ENCODE measurements at regions not wholly inside any gene's neighbourhood (a gene's known extent, or its start where the extent isn't known, plus 50 kb on each side); places are given as distances from the start of the nearest gene placed in this dataset.

DNA sequence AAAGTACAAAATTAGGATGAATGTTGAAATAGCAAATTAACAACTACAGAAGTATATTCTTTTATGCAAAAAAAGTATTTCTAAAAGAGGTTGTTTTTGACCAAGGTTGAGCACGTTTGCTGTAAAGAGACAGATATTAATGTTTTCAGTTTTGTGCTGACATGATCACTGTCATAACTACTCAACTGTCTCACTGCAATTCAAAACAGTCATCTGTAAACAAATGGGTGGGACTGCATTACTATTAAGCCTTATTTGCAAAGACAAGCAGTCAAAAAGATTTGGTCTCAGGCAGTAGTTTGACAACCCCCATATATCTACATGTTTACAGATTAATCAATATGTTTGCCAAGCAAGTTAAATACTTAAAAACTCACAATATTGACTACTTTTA is 109.1 kb upstream of the ZNF385D start:
- intact Hi-C loops (cut with micrococcal nuclease) = no loop called here
- no peak for FAIRE-seq

GRCh38 chr3:21860657-21861056 is 109.6 kb upstream of the ZNF385D start:
- no peak overlapping the region for H3K9ac ChIP-seq (ENCODE audit: insufficient read depth in 1 of 2, low read depth in 2 of 2, low read length in 2 of 2)
- DNase-seq (ENCODE audit: extremely low read depth in 1 of 4, low spot score in 3 of 4) (no peak), FAIRE-seq (no peak), ATAC-seq (no peak)
- H3K4me2 ChIP-seq (ENCODE audit: insufficient read depth, low read length) = no peak overlapping the region
- H4K20me1 ChIP-seq (replicated peaks; ENCODE audit: control insufficient read depth, insufficient read depth, low read length) = no peaks in the 10 kb centered on the region
- in situ Hi-C loops (cut with MboI) (no loop called here), intact Hi-C loops (cut with micrococcal nuclease) (no loop called here)
- no peaks in the 10 kb centered on the region for H3K9me1 ChIP-seq (ENCODE audit: control insufficient read depth, insufficient read depth, low read length)
- no peak overlapping the region for H3K27ac ChIP-seq (ENCODE audit: extremely low read depth, low read depth, low read length)
- CTCF ChIA-PET (ENCODE audit: low intra/inter-chr PET ratio) = no interaction called here
- no peaks in the 10 kb centered on the region for H3K9me3 ChIP-seq (replicated peaks; ENCODE audit: control insufficient read depth, insufficient read depth, low read depth, low read length)
- no peaks in the 10 kb centered on the region for H3K27me3 ChIP-seq (ENCODE audit: control insufficient read depth in 2 of 2, insufficient read depth in 2 of 2, low read length in 2 of 2)
- POLR2A ChIA-PET = no interaction called here
- WGBS (ENCODE audit: insufficient coverage, low coverage, missing lambda C conversion rate) = 0% methylated on average over 1 of the region's 1 CpG
- no peaks in the 10 kb centered on the region for H3K4me1 ChIP-seq (replicated peaks in 1 of 2; ENCODE audit: control insufficient read depth in 2 of 2, insufficient read depth in 2 of 2, low read length in 2 of 2)
- BruUV-seq (replicated peaks) = no TSS peak
- no peaks in the 10 kb centered on the region for H3K79me2 ChIP-seq (ENCODE audit: control insufficient read depth, insufficient read depth, low read length)
- TF ChIP-seq ZFP1 (CRISPR knock-in tag; IDR thresholded peaks at IDR 0.05) (no peak), RBM39 (optimal IDR thresholded peaks at IDR 0.05; ENCODE audit: low read depth, low read length) (no peak), BRF2 (IDR thresholded peaks at IDR 0.05; ENCODE audit: borderline replicate concordance, insufficient read depth, insufficient read length) (no peak), HDGF (IDR thresholded peaks at IDR 0.05) (no peak), MEIS2 (IDR thresholded peaks at IDR 0.05; ENCODE audit: partially characterized antibody) (no peak)
- TF ChIP-seq, protein P1, sequence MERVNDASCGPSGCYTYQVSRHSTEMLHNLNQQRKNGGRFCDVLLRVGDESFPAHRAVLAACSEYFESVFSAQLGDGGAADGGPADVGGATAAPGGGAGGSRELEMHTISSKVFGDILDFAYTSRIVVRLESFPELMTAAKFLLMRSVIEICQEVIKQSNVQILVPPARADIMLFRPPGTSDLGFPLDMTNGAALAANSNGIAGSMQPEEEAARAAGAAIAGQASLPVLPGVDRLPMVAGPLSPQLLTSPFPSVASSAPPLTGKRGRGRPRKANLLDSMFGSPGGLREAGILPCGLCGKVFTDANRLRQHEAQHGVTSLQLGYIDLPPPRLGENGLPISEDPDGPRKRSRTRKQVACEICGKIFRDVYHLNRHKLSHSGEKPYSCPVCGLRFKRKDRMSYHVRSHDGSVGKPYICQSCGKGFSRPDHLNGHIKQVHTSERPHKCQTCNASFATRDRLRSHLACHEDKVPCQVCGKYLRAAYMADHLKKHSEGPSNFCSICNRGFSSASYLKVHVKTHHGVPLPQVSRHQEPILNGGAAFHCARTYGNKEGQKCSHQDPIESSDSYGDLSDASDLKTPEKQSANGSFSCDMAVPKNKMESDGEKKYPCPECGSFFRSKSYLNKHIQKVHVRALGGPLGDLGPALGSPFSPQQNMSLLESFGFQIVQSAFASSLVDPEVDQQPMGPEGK (CRISPR knock-in tag; IDR thresholded peaks at IDR 0.05; ENCODE audit: borderline replicate concordance) = no peak
- H3K36me3 ChIP-seq (ENCODE audit: control insufficient read depth, insufficient read depth, low read length) = no peaks in the 10 kb centered on the region
- H2AFZ ChIP-seq (ENCODE audit: low read depth, low read length) = no peak overlapping the region
- no peak overlapping the region for H3K4me3 ChIP-seq

More for the DNA sequence above, 109.1 kb upstream of the ZNF385D start:
- Histone ChIP-seq H3K36me3 (ENCODE audit: control insufficient read depth, insufficient read depth, low read length) (no peaks in the 10 kb centered on the region), H3K4me3 (no peak overlapping the region), H3K9me3 (replicated peaks; ENCODE audit: control insufficient read depth, insufficient read depth, low read depth, low read length) (no peaks in the 10 kb centered on the region), H3K9ac (ENCODE audit: insufficient read depth in 1 of 2, low read depth in 2 of 2, low read length in 2 of 2) (no peak overlapping the region), H3K27me3 (ENCODE audit: control insufficient read depth in 2 of 2, insufficient read depth in 2 of 2, low read length in 2 of 2) (no peaks in the 10 kb centered on the region), H3K27ac (ENCODE audit: extremely low read depth, low read depth, low read length) (no peak overlapping the region), H2AFZ (ENCODE audit: low read depth, low read length) (no peak overlapping the region), H3K4me1 (replicated peaks in 1 of 2; ENCODE audit: control insufficient read depth in 2 of 2, insufficient read depth in 2 of 2, low read length in 2 of 2) (no peaks in the 10 kb centered on the region), H3K9me1 (ENCODE audit: control insufficient read depth, insufficient read depth, low read length) (no peaks in the 10 kb centered on the region), H4K20me1 (replicated peaks; ENCODE audit: control insufficient read depth, insufficient read depth, low read length) (no peaks in the 10 kb centered on the region), H3K4me2 (ENCODE audit: insufficient read depth, low read length) (no peak overlapping the region), H3K79me2 (ENCODE audit: control insufficient read depth, insufficient read depth, low read length) (no peaks in the 10 kb centered on the region)
- ChIA-PET CTCF (ENCODE audit: low intra/inter-chr PET ratio) (no interaction called here), POLR2A (no interaction called here)
- in situ Hi-C loops (cut with MboI) = no loop called here
- WGBS (ENCODE audit: insufficient coverage, low coverage, missing lambda C conversion rate) = 7% methylated on average over 1 of the region's 1 CpG
- BruUV-seq (replicated peaks) = no TSS peak
- no peak for ATAC-seq
- no peak for TF ChIP-seq ETV6 (IDR thresholded peaks at IDR 0.05; ENCODE audit: borderline replicate concordance in 1 of 2, low read depth in 2 of 2, low read length in 1 of 2)
- no peak for TF ChIP-seq ETV6 (CRISPR knock-in tag; IDR thresholded peaks at IDR 0.05; ENCODE audit: borderline replicate concordance)
- TF ChIP-seq CREBBP (IDR thresholded peaks at IDR 0.05; ENCODE audit: low read depth, low read length) = no peak
- no peak for TF ChIP-seq ZNF707 (CRISPR knock-in tag; conservative IDR thresholded peaks at IDR 0.05)
- TF ChIP-seq ZNF165 (CRISPR knock-in tag; IDR thresholded peaks at IDR 0.05; ENCODE audit: borderline replicate concordance) = no peak
- no peak for TF ChIP-seq NUFIP1 (IDR thresholded peaks at IDR 0.05; ENCODE audit: partially characterized antibody)
- TF ChIP-seq FOXM1 (IDR thresholded peaks at IDR 0.05; ENCODE audit: low read depth) = no peak
- TF ChIP-seq FOXM1 (CRISPR knock-in tag; IDR thresholded peaks at IDR 0.05; ENCODE audit: low read depth) = no peak
- TF ChIP-seq SIX5 (IDR thresholded peaks at IDR 0.05; ENCODE audit: borderline replicate concordance in 1 of 2, insufficient read depth in 1 of 2, low read depth in 1 of 2, low read length in 2 of 2) = no peak
- no peak for DNase-seq (ENCODE audit: extremely low read depth in 1 of 4, low spot score in 3 of 4)
